ENCODE measurements at regions not wholly inside any gene's neighbourhood (a gene's known extent, or its start where the extent isn't known, plus 50 kb on each side); places are given as distances from the start of the nearest gene placed in this dataset.

GRCh38 chr4:164484551-164484950 lies 269.4 kb upstream of the SMIM31 start:
- H3K27ac ChIP-seq (ENCODE audit: low read length), result no peak overlapping the region
- no peaks in the 10 kb centered on the region for H3K36me3 ChIP-seq (replicated peaks; ENCODE audit: insufficient read depth, low read length)
- no peaks in the 10 kb centered on the region for H3K79me2 ChIP-seq (ENCODE audit: low read length)
- no peak for DNase-seq
- H3K4me1 ChIP-seq (ENCODE audit: low read length), result no peaks in the 10 kb centered on the region
- H3F3A ChIP-seq (ENCODE audit: insufficient read depth, low read length), result no peaks in the 10 kb centered on the region
- no peak overlapping the region for H3K9ac ChIP-seq (ENCODE audit: low read length)
- H3K9me3 ChIP-seq (replicated peaks; ENCODE audit: insufficient read depth, low read length), result no peaks in the 10 kb centered on the region
- no peaks in the 10 kb centered on the region for H4K20me1 ChIP-seq (ENCODE audit: insufficient read depth, low read length)
- H3K4me2 ChIP-seq (ENCODE audit: low read depth, low read length), result no peak overlapping the region
- H3K9me2 ChIP-seq (replicated peaks; ENCODE audit: insufficient read depth, low read length), result no peaks in the 10 kb centered on the region
- no peak overlapping the region for H2AFZ ChIP-seq (ENCODE audit: low read length)
- no peak overlapping the region for H3K4me3 ChIP-seq (ENCODE audit: low read length)
- no peaks in the 10 kb centered on the region for H3K27me3 ChIP-seq (replicated peaks; ENCODE audit: insufficient read depth, low read length)
- TF ChIP-seq CTCF (IDR thresholded peaks at IDR 0.05; ENCODE audit: low read length) (no peak), EZH2 (optimal IDR thresholded peaks at IDR 0.05; ENCODE audit: low read depth, low read length) (no peak)

DNA sequence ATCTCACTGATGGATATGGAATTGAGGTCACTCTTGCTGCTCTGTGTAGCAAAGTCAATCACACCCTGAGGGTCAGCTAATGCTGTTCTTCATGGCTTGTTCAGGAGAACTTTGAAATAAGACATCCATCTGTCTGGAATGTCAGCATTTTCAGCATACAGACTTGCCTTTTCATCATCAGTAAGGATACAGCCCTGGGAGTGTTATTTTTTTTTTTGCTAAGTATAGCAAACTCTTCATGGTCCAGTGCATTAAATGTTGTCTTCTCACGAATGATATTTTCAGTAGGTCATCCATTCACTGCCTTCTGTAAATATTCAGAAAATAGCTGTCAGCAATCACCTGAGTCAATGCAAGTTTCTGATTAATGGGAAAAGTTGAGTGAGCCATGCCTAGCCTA lies 268.8 kb upstream of the SMIM31 start:
- DNase-seq, result no peak
- H3K4me2 ChIP-seq (ENCODE audit: low read depth, low read length), result no peak overlapping the region
- H2AFZ ChIP-seq (ENCODE audit: low read length), result no peak overlapping the region
- no peaks in the 10 kb centered on the region for H3K4me1 ChIP-seq (ENCODE audit: low read length)
- H3K4me3 ChIP-seq (ENCODE audit: low read length), result no peak overlapping the region
- no peaks in the 10 kb centered on the region for H3K9me3 ChIP-seq (replicated peaks; ENCODE audit: insufficient read depth, low read length)
- H3K79me2 ChIP-seq (ENCODE audit: low read length), result no peaks in the 10 kb centered on the region
- H3F3A ChIP-seq (ENCODE audit: insufficient read depth, low read length), result no peaks in the 10 kb centered on the region
- no peak for TF ChIP-seq EZH2 (optimal IDR thresholded peaks at IDR 0.05; ENCODE audit: low read depth, low read length)
- TF ChIP-seq CTCF (IDR thresholded peaks at IDR 0.05; ENCODE audit: low read length), result no peak
- no peak for TF ChIP-seq EZH2phosphoT487 (IDR thresholded peaks at IDR 0.05; ENCODE audit: low read length)
- H3K36me3 ChIP-seq (replicated peaks; ENCODE audit: insufficient read depth, low read length), result no peaks in the 10 kb centered on the region
- H4K20me1 ChIP-seq (ENCODE audit: insufficient read depth, low read length), result no peaks in the 10 kb centered on the region
- H3K9ac ChIP-seq (ENCODE audit: low read length), result no peak overlapping the region
- no peak overlapping the region for H3K27ac ChIP-seq (ENCODE audit: low read length)
- H3K27me3 ChIP-seq (replicated peaks; ENCODE audit: insufficient read depth, low read length), result no peaks in the 10 kb centered on the region
- H3K9me2 ChIP-seq (replicated peaks; ENCODE audit: insufficient read depth, low read length), result no peaks in the 10 kb centered on the region

GRCh38 chr4:164488114-164488513 lies 265.8 kb upstream of the SMIM31 start:
- Histone ChIP-seq H3K4me1 (ENCODE audit: low read length) (no peaks in the 10 kb centered on the region), H3K79me2 (ENCODE audit: low read length) (no peaks in the 10 kb centered on the region), H3K27me3 (replicated peaks; ENCODE audit: insufficient read depth, low read length) (no peaks in the 10 kb centered on the region), H3K4me3 (ENCODE audit: low read length) (no peak overlapping the region), H3K27ac (ENCODE audit: low read length) (no peak overlapping the region), H3K9me3 (replicated peaks; ENCODE audit: insufficient read depth, low read length) (no peaks in the 10 kb centered on the region), H3K4me2 (ENCODE audit: low read depth, low read length) (no peak overlapping the region), H4K20me1 (ENCODE audit: insufficient read depth, low read length) (no peaks in the 10 kb centered on the region), H3K9ac (ENCODE audit: low read length) (no peak overlapping the region), H3K36me3 (replicated peaks; ENCODE audit: insufficient read depth, low read length) (no peaks in the 10 kb centered on the region), H3F3A (ENCODE audit: insufficient read depth, low read length) (no peaks in the 10 kb centered on the region), H3K9me2 (replicated peaks; ENCODE audit: insufficient read depth, low read length) (no peaks in the 10 kb centered on the region), H2AFZ (ENCODE audit: low read length) (no peak overlapping the region)
- no peak for DNase-seq
- TF ChIP-seq EZH2phosphoT487 (IDR thresholded peaks at IDR 0.05; ENCODE audit: low read length) (no peak), EZH2 (optimal IDR thresholded peaks at IDR 0.05; ENCODE audit: low read depth, low read length) (no peak), CTCF (IDR thresholded peaks at IDR 0.05; ENCODE audit: low read length) (no peak)
